HG03558 (cell line): ENCODE measurements at regions not wholly inside any gene's neighbourhood (a gene's known extent, or its start where the extent isn't known, plus 50 kb on each side); places are given as distances from the start of the nearest gene placed in this dataset.
A peak's percentile ranks its signal among the peaks of the same experiment; 100 is the strongest.

Experiments
- ATAC-seq: cut with Tn5 transposase; IDR thresholded peaks from one replicate; pipeline ENCODE4 v1.9.1; 2021; ENCODE audit warnings: moderate number of reproducible peaks; ENCODE audit not compliant: unreplicated experiment; ENCODE audit errors: extremely low read depth

- no peak for ATAC-seq
These were observed 99.4 kb upstream of the ADAMTS16 start for GRCh38 chr5:5040712-5041111.

- no peak for ATAC-seq
These were observed 97.3 kb upstream of the ADAMTS16 start for GRCh38 chr5:5042806-5043205.

- ATAC-seq = no peak
These were observed 96.8 kb upstream of the ADAMTS16 start for GRCh38 chr5:5043346-5043745.

GRCh38 chr5:5044247-5044840 is 95.8 kb upstream of the ADAMTS16 start:
- no peak for ATAC-seq

GRCh38 chr5:5046680-5047502 is 93.2 kb upstream of the ADAMTS16 start:
- ATAC-seq = peak; percentile 80

GRCh38 chr5:5050801-5051200 is 89.3 kb upstream of the ADAMTS16 start:
- ATAC-seq = no peak

- no peak for ATAC-seq
These were observed 84.4 kb upstream of the ADAMTS16 start for GRCh38 chr5:5055712-5056111.

- ATAC-seq = no peak
These were observed 78.3 kb upstream of the ADAMTS16 start for GRCh38 chr5:5061836-5062235.

- ATAC-seq = no peak
These were observed 77.4 kb upstream of the ADAMTS16 start for GRCh38 chr5:5062525-5063302.

GRCh38 chr5:5063533-5063953 is 76.6 kb upstream of the ADAMTS16 start:
- no peak for ATAC-seq

GRCh38 chr5:5065472-5065871 is 74.7 kb upstream of the ADAMTS16 start:
- no peak for ATAC-seq

GRCh38 chr5:5066276-5067186 is 73.6 kb upstream of the ADAMTS16 start:
- no peak for ATAC-seq

- no peak for ATAC-seq
These were observed 70.3 kb upstream of the ADAMTS16 start for GRCh38 chr5:5069851-5070250.

GRCh38 chr5:5071554-5071953 is 68.6 kb upstream of the ADAMTS16 start:
- ATAC-seq = no peak

- ATAC-seq = no peak
These were observed 62.9 kb upstream of the ADAMTS16 start for GRCh38 chr5:5077236-5077635.

GRCh38 chr5:5078009-5078897 is 61.9 kb upstream of the ADAMTS16 start:
- no peak for ATAC-seq

GRCh38 chr5:5079876-5080275 is 60.3 kb upstream of the ADAMTS16 start:
- ATAC-seq = no peak

GRCh38 chr5:5080790-5081189 is 59.3 kb upstream of the ADAMTS16 start:
- ATAC-seq = no peak

GRCh38 chr5:5085381-5085780 is 54.7 kb upstream of the ADAMTS16 start:
- ATAC-seq = no peak
